ENCODE measurements at regions not wholly inside any gene's neighbourhood (a gene's known extent, or its start where the extent isn't known, plus 50 kb on each side); places are given as distances from the start of the nearest gene placed in this dataset.

DNA sequence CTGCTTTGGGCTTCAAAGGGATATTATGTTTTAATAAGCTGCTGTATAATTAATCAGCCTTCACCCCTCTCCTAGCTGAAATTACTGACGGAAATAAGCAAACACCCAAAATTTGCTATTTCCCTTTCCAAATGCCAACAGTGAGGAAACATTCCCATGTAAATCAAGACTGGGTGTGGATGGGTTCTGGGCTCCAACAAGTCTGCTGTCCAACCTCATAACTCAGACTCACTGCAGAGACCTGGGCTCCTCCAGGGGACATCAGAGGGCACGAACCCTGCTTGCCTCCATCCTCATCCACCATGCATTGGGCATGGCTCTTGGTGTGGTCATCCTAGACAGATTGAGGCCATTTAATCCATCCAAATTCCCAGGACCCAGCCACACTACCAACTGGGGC is 173.7 kb downstream of the C1D start:
- H3K4me1 ChIP-seq = peaks cover 39% of the 10 kb centered on the region
- intact Hi-C loops (cut with micrococcal nuclease; ENCODE audit: unreplicated experiment) = no loop called here
- no peak for DNase-seq
- H3K4me3 ChIP-seq (ENCODE audit: low read depth, low read length) = no peak overlapping the region
- H3K36me3 ChIP-seq (ENCODE audit: control insufficient read depth, insufficient read depth, low read length) = no peaks in the 10 kb centered on the region
- POLR2A ChIA-PET = no interaction called here
- peaks cover 34% of the 10 kb centered on the region for H3K9me3 Mint-ChIP-seq (ENCODE audit: unreplicated experiment)
- no peak for TF ChIP-seq CTCF (IDR thresholded peaks at IDR 0.05; ENCODE audit: insufficient read depth in 1 of 2, low read depth in 1 of 2, low read length in 1 of 2, severe bottlenecking in 1 of 2, unreplicated experiment in 1 of 2)
- no peaks in the 10 kb centered on the region for H3K27me3 Mint-ChIP-seq (ENCODE audit: insufficient read depth, unreplicated experiment)
- H3K27me3 ChIP-seq (replicated peaks; ENCODE audit: control insufficient read depth, insufficient read depth, low read length) = no peaks in the 10 kb centered on the region
- BruUV-seq (replicated peaks) = no TSS peak
- no peak overlapping the region for H3K27ac Mint-ChIP-seq (ENCODE audit: unreplicated experiment)
- peaks cover 23% of the 10 kb centered on the region for H3K4me1 Mint-ChIP-seq (ENCODE audit: low read depth, unreplicated experiment)
- H3K36me3 Mint-ChIP-seq (ENCODE audit: insufficient read depth, unreplicated experiment) = peaks cover 18% of the 10 kb centered on the region
- CTCF ChIA-PET = no interaction called here
- peaks cover 24% of the 10 kb centered on the region for H3K9me3 ChIP-seq
- H3K4me3 Mint-ChIP-seq (ENCODE audit: unreplicated experiment) = no peak overlapping the region

- no peak for TF ChIP-seq CTCF (IDR thresholded peaks at IDR 0.05; ENCODE audit: insufficient read depth in 1 of 2, low read depth in 1 of 2, low read length in 1 of 2, severe bottlenecking in 1 of 2, unreplicated experiment in 1 of 2)
- Mint-ChIP-seq H3K4me1 (ENCODE audit: low read depth, unreplicated experiment) (peaks cover 28% of the 10 kb centered on the region), H3K9me3 (ENCODE audit: unreplicated experiment) (peaks cover 44% of the 10 kb centered on the region), H3K27me3 (ENCODE audit: insufficient read depth, unreplicated experiment) (no peaks in the 10 kb centered on the region), H3K27ac (ENCODE audit: unreplicated experiment) (peak overlapping the region; percentile 92), H3K4me3 (ENCODE audit: unreplicated experiment) (peak overlapping the region; percentile 49), H3K36me3 (ENCODE audit: insufficient read depth, unreplicated experiment) (peaks cover 30% of the 10 kb centered on the region)
- BruUV-seq (replicated peaks) = no TSS peak
- POLR2A ChIA-PET = interaction anchor here (0.5 to 0.8 kb wide), 2 partner anchors 13 to 171 kb away, joined by 3 to 5 read pairs; partner anchors contain the start of gene C1D
- intact Hi-C loops (cut with micrococcal nuclease; ENCODE audit: unreplicated experiment) = loop anchor here (1.0 kb wide), 1 partner anchor 45 kb away; no protein-coding TSS in a partner anchor
- peaks cover 39% of the 10 kb centered on the region for H3K4me1 ChIP-seq
- peaks cover 38% of the 10 kb centered on the region for H3K9me3 ChIP-seq
- CTCF ChIA-PET = interaction anchor here (0.6 to 1.3 kb wide), 4 partner anchors 12 to 222 kb away, joined by 3 to 5 read pairs (median 4); no protein-coding TSS in a partner anchor
- H3K27me3 ChIP-seq (replicated peaks; ENCODE audit: control insufficient read depth, insufficient read depth, low read length) = no peaks in the 10 kb centered on the region
- H3K4me3 ChIP-seq (ENCODE audit: low read depth, low read length) = no peak overlapping the region
- H3K36me3 ChIP-seq (ENCODE audit: control insufficient read depth, insufficient read depth, low read length) = no peaks in the 10 kb centered on the region
- peak; percentile 76 to 80 for DNase-seq
These were observed 171.2 kb downstream of the C1D start for GRCh38 chr2:67891642-67892041.

GRCh38 chr2:67892339-67892846 is 170.4 kb downstream of the C1D start:
- H3K27ac Mint-ChIP-seq (ENCODE audit: unreplicated experiment) = peak overlapping the region; percentile 92
- peaks cover 30% of the 10 kb centered on the region for H3K36me3 Mint-ChIP-seq (ENCODE audit: insufficient read depth, unreplicated experiment)
- no peaks in the 10 kb centered on the region for H3K27me3 Mint-ChIP-seq (ENCODE audit: insufficient read depth, unreplicated experiment)
- Histone ChIP-seq H3K36me3 (ENCODE audit: control insufficient read depth, insufficient read depth, low read length) (no peaks in the 10 kb centered on the region), H3K4me1 (peaks cover 39% of the 10 kb centered on the region), H3K27me3 (replicated peaks; ENCODE audit: control insufficient read depth, insufficient read depth, low read length) (no peaks in the 10 kb centered on the region), H3K4me3 (ENCODE audit: low read depth, low read length) (no peak overlapping the region), H3K9me3 (peaks cover 38% of the 10 kb centered on the region)
- BruUV-seq (replicated peaks) = no TSS peak
- no peak for DNase-seq
- CTCF ChIA-PET = interaction anchor here (1.2 kb wide), 1 partner anchor 139 kb away, joined by 5 read pairs; no protein-coding TSS in a partner anchor
- no peak for TF ChIP-seq CTCF (IDR thresholded peaks at IDR 0.05; ENCODE audit: insufficient read depth in 1 of 2, low read depth in 1 of 2, low read length in 1 of 2, severe bottlenecking in 1 of 2, unreplicated experiment in 1 of 2)
- no peak overlapping the region for H3K4me3 Mint-ChIP-seq (ENCODE audit: unreplicated experiment)
- intact Hi-C loops (cut with micrococcal nuclease; ENCODE audit: unreplicated experiment) = no loop called here
- POLR2A ChIA-PET = interaction anchor here (0.5 kb wide), 1 partner anchor 12 kb away, joined by 5 read pairs; no protein-coding TSS in a partner anchor
- H3K9me3 Mint-ChIP-seq (ENCODE audit: unreplicated experiment) = peaks cover 44% of the 10 kb centered on the region
- H3K4me1 Mint-ChIP-seq (ENCODE audit: low read depth, unreplicated experiment) = peaks cover 28% of the 10 kb centered on the region
